Adipocyte (in vitro differentiated cells): ENCODE measurements at regions not wholly inside any gene's neighbourhood (a gene's known extent, or its start where the extent isn't known, plus 50 kb on each side); places are given as distances from the start of the nearest gene placed in this dataset.

Experiments
- DNase-seq: peaks from one replicate; pipeline ENCODE4 v3.0.0-alpha.2; 2015; ENCODE audit warnings: low read depth
- H3K27me3 ChIP-seq: replicated peaks from 2 replicates; pipeline ENCODE4 v1.7.0; 2013; ENCODE audit warnings: mild to moderate bottlenecking, low read length, moderate library complexity; ENCODE audit not compliant: control insufficient read depth, insufficient read depth
- H3K36me3 ChIP-seq: 2 replicates; pipeline ENCODE4 v1.7.0; 2013; ENCODE audit warnings: low read length, mild to moderate bottlenecking, moderate library complexity; ENCODE audit not compliant: control insufficient read depth, insufficient read depth, severe bottlenecking
- H3K4me1 ChIP-seq: 2 replicates; pipeline ENCODE4 v1.7.0; 2013; ENCODE audit warnings: mild to moderate bottlenecking, low read length, moderate library complexity; ENCODE audit not compliant: control insufficient read depth, insufficient read depth
- H3K4me3 ChIP-seq: 2 replicates; pipeline ENCODE4 v1.7.0; 2013; ENCODE audit warnings: mild to moderate bottlenecking, low read length, moderate library complexity
- H3K9ac ChIP-seq: 2 replicates; pipeline ENCODE4 v1.7.0; 2013; ENCODE audit warnings: mild to moderate bottlenecking, low read length, moderate library complexity
- H3K9me3 ChIP-seq: 2 replicates; pipeline ENCODE4 v1.7.0; 2013; ENCODE audit warnings: mild to moderate bottlenecking, low read length, moderate library complexity; ENCODE audit not compliant: control insufficient read depth

DNA sequence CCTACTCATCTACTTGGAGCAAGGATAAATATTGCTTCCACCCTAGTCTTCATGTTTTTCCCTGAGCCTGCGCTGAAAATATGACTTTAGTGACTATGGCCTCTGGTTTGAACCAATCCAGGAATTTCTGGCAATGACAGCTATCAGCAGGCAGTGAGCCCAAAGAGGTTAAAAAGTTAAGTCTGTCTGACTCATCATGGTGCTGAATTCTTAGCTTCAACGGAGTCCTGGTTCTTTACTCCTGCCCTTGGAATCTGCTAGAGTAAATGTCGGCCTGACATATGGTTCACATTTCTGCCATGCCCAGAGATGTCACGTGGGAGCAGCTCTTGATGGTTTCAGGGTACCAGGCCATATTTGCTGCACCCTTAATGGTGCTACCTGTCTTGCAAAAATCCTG lies 351.6 kb upstream of the PLXNA2 start:
- Histone ChIP-seq H3K4me1 (peaks cover 6% of the 10 kb centered on the region), H3K36me3 (no peaks in the 10 kb centered on the region), H3K9me3 (no peaks in the 10 kb centered on the region), H3K9ac (no peak overlapping the region), H3K27me3 (peaks cover 6% of the 10 kb centered on the region), H3K4me3 (no peak overlapping the region)
- peak; percentile 57 for DNase-seq

DNA sequence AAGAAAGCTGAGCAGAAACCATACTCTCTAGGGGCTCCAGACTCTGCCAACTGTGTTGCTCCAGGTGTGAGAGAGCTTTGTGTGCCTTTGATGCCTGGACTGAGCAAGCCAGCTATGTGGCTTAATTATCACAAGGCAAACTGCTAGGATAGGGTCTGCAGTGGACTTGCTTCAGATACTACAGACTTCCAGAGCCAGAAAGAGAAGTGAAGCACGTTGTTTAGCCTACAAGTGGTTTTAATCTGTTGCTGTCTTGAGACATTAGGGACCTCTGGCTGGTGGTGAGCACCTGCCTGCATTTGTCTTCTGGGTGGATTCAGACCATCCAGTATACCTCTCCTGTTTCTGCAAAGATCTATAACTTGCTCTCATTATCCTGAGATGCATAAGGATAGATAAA lies 353.4 kb upstream of the PLXNA2 start:
- Histone ChIP-seq H3K9ac (no peak overlapping the region), H3K27me3 (peaks cover 6% of the 10 kb centered on the region), H3K9me3 (no peaks in the 10 kb centered on the region), H3K36me3 (no peaks in the 10 kb centered on the region), H3K4me1 (peaks cover 6% of the 10 kb centered on the region), H3K4me3 (no peak overlapping the region)
- DNase-seq: no peak

DNA sequence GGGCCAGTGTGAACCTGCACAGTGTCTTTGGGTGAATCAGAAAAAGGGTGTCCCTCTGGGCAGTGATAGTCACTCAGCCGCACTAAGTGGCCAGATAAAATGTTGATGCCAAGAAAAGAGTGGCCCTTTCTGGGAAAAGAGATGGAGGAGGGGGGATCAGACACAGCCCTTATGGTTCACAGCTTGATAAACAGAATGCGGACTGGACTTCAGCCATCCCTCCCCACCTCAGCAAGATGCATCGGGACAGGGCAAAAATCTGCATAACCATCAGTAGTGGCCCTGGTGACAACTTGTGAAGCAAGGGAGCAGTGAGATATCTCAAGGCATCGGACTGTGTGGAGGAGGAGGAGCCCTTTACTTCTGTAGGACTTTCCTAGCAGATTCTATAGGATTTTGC lies 353.8 kb upstream of the PLXNA2 start:
- Histone ChIP-seq H3K27me3 (peaks cover 4% of the 10 kb centered on the region), H3K4me3 (no peak overlapping the region), H3K36me3 (no peaks in the 10 kb centered on the region), H3K9me3 (no peaks in the 10 kb centered on the region), H3K4me1 (peaks cover 6% of the 10 kb centered on the region), H3K9ac (no peak overlapping the region)
- DNase-seq: no peak

DNA sequence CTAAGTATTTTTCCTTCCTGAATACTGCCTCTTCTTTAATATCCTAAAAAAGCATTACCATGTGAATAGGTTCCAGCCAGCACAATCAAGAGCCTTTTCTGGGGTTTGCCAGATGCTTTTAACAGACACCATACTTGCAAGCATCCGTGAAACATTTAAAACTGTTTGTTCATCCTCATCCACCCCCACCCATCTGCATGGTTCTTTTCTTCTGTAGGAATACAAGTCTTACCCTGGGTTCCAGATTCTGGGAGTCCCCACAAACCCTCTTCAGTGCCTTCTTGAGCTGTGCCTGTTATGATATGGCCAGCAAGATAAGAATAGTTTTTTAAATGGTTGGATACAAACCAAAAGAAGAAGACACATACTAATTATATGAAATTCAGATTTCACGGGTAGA lies 354.9 kb upstream of the PLXNA2 start:
- peaks cover 6% of the 10 kb centered on the region for H3K4me1 ChIP-seq
- no peak overlapping the region for H3K9ac ChIP-seq
- peaks cover 4% of the 10 kb centered on the region for H3K27me3 ChIP-seq
- H3K4me3 ChIP-seq: no peak overlapping the region
- H3K9me3 ChIP-seq: no peaks in the 10 kb centered on the region
- DNase-seq: no peak
- no peaks in the 10 kb centered on the region for H3K36me3 ChIP-seq

DNA sequence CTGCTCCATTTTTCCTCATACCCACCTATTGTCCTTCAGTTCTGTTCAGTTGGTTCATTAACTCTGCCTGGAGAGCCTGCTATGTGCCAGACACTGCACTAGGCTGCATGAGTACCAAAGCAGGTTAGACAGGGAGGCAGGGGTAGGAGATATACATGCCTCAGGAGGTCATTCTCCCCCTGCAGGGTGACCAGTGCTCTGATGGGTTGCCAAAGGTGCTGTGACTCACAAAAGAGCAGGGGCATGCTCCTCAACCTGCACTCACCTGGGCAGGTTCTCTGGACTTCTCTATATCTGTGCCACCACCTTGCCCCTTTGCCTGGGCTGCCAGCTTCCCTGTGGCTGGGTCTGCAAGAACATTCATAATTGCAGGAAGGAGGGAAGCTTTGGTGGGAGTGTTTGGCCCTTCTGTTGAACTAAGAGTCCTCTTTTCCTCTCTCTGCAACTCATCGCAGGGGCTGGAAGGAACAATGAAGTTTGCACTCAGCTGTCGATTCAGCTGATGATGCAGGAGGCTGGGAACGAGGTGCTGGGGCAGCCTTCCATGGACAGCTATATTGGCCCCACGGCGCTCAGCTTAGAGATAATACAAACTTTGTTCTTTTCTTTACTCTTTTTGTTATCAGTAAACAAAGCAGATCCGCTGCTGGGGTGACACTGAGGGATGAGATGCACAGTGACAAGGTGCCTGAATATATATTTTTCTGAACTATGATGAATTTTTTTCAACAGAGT lies 356.4 kb upstream of the PLXNA2 start:
- peaks cover 2% of the 10 kb centered on the region for H3K4me1 ChIP-seq
- DNase-seq: no peak

DNA sequence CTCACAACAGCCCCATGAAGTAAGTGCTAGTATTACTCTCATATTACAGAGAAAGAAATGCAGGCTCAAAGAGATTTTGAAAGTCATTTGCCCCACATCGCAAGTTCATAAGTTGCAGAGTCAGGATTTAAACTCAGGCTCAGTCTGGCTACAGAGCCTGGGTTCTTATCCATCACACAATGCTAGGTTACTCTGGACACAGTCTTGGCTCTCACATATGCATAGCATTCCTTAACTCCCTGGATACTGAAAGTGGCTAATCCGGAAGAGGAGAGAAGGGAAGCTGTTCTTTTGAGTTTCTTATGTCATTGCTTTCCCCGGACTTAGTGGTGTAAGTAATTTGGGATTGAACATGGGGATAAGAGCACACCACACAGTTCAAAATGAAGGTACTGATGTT lies 357.4 kb upstream of the PLXNA2 start:
- H3K9me3 ChIP-seq: no peaks in the 10 kb centered on the region
- H3K27me3 ChIP-seq: peaks cover 4% of the 10 kb centered on the region
- peak; percentile 3 for DNase-seq
- H3K36me3 ChIP-seq: no peaks in the 10 kb centered on the region
- H3K4me1 ChIP-seq: no peaks in the 10 kb centered on the region
- H3K9ac ChIP-seq: no peak overlapping the region
- H3K4me3 ChIP-seq: peak overlapping the region; percentile 11

More for the DNA sequence above, 356.4 kb upstream of the PLXNA2 start:
- Histone ChIP-seq H3K9ac (no peak overlapping the region), H3K27me3 (peaks cover 4% of the 10 kb centered on the region), H3K36me3 (no peaks in the 10 kb centered on the region), H3K4me3 (no peak overlapping the region), H3K9me3 (no peaks in the 10 kb centered on the region)

DNA sequence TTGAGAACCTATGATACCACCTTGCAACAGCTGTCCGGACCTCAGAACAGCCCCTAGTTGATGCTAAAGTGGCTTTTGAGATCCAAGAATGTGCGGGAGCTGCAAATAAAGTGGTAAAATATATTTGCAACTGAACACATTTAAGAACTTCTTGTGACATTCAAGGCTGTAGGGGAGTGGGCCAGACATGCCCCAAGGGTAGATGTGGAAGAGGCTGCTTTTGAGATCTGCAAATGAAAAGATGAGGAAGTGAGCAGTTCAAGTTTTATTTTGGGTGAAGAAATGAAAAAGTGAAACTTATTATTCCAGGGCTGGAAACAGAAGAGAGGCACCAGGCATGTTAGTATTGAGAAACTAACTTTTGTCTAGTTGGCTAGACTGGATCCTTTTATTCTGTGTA lies 359.5 kb upstream of the PLXNA2 start:
- Histone ChIP-seq H3K9ac (no peak overlapping the region), H3K4me1 (no peaks in the 10 kb centered on the region), H3K4me3 (no peak overlapping the region), H3K36me3 (no peaks in the 10 kb centered on the region), H3K27me3 (no peaks in the 10 kb centered on the region), H3K9me3 (no peaks in the 10 kb centered on the region)
- no peak for DNase-seq

DNA sequence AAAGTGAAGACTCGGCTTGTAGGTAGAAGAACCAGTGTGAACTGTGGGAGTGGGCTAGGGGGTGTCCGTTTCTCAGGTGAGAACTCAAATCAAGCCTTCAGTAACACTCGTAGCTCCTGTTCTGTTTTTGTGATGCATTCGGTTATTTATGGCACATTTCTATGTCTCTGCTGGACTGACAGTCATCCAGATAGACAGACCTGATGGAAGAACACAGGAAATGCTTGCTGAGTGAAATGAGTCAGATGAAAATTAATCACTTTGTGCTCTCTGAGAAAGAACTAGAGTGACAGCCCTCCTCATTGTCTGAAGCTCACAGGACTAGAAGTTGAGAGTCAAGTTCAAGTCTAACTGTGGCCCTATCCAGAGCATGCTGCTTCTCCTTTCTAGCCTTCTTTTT lies 360.1 kb upstream of the PLXNA2 start:
- no peaks in the 10 kb centered on the region for H3K36me3 ChIP-seq
- no peak overlapping the region for H3K4me3 ChIP-seq
- H3K9ac ChIP-seq: no peak overlapping the region
- no peaks in the 10 kb centered on the region for H3K9me3 ChIP-seq
- no peaks in the 10 kb centered on the region for H3K4me1 ChIP-seq
- no peaks in the 10 kb centered on the region for H3K27me3 ChIP-seq
- DNase-seq: no peak

DNA sequence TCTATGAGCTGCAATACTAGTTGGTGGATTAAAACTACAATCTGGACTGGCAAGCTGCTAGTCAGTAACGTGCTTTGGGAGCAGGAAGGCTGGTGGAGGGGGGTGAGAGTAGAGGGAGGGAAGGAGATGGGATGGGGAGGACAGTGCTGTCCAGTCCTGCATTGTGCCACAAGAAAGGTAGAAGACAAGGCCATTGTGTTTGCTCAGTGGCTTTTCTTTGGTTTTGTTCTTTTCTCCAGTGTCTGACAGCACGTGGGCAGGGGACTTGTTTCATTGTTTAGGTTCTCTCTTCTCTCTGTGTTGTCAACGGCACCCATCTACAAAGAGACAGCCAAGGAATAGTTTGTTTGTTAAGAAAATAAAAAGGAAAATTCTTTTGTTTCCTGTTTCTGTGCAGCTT lies 362.8 kb upstream of the PLXNA2 start:
- no peak overlapping the region for H3K4me3 ChIP-seq
- no peaks in the 10 kb centered on the region for H3K4me1 ChIP-seq
- H3K9me3 ChIP-seq: no peaks in the 10 kb centered on the region
- no peaks in the 10 kb centered on the region for H3K36me3 ChIP-seq
- H3K9ac ChIP-seq: no peak overlapping the region
- no peak for DNase-seq
- H3K27me3 ChIP-seq: no peaks in the 10 kb centered on the region

DNA sequence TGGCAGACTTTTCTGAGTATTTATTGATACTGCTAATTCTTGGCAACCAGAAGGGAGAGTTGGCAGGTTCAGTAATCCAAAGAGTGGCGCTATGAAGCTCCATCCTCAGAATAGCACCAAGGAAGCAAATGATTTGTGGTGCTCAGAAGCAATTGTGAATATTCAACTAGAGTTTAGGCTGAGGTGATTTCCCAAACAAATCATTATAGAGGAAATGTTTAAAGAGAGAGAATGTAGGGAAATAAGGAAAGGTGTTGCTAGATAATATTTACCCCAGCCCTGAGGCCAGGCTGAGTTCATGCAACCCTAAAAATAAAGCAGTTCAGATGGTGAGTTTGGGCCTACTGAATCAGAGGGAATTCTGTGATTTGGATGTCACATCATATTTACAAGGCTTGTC lies 363.4 kb upstream of the PLXNA2 start:
- Histone ChIP-seq H3K4me3 (no peak overlapping the region), H3K4me1 (no peaks in the 10 kb centered on the region), H3K9ac (no peak overlapping the region), H3K27me3 (no peaks in the 10 kb centered on the region), H3K36me3 (no peaks in the 10 kb centered on the region), H3K9me3 (no peaks in the 10 kb centered on the region)
- no peak for DNase-seq

DNA sequence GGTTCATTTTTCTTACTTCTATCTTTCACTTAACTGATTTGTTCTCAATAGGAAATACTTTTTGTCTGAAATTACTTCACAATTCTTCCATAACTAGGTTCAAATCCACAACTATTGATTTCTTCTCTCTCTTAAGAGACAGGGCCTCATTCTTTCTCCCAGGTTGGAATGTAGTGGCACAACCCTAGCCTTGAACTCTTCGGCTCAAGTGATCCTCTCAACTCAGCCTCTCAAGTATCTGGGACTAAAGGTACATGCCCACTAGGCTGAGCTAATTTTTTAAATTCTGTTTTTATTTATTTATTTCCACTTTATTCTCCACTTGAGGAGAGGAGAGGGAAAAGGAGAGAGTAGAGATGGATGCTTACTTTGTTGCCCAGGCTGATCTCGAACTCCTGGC lies 370.4 kb upstream of the PLXNA2 start:
- Histone ChIP-seq H3K27me3 (no peaks in the 10 kb centered on the region), H3K4me1 (no peaks in the 10 kb centered on the region), H3K36me3 (no peaks in the 10 kb centered on the region), H3K4me3 (no peak overlapping the region), H3K9ac (no peak overlapping the region), H3K9me3 (peaks cover 12% of the 10 kb centered on the region)
- DNase-seq: no peak

DNA sequence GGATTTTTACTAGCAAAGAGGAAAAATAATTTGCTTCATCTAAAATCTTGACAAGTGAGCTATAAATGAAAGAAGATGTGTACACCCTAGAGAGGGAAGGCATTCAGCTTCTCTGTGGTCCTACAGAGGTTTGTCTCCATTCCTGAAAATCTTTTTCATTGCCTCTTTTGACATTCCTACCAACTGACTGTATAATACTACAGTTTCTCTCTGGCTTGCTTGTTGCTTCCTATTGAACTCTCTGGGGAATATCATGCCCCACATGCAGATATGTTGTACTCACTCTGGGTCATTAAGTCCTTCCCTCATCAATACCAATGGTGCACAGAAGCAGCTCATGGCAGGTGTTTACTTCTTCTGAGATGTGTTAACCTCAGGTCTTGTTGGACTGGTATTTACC lies 371.2 kb upstream of the PLXNA2 start:
- peaks cover 19% of the 10 kb centered on the region for H3K9me3 ChIP-seq

More for the DNA sequence above, 371.2 kb upstream of the PLXNA2 start:
- no peaks in the 10 kb centered on the region for H3K4me1 ChIP-seq
- no peak overlapping the region for H3K9ac ChIP-seq
- DNase-seq: peak; percentile 26
- H3K27me3 ChIP-seq: no peaks in the 10 kb centered on the region
- H3K4me3 ChIP-seq: no peak overlapping the region
- no peaks in the 10 kb centered on the region for H3K36me3 ChIP-seq
